ENCODE measurements at regions not wholly inside any gene's neighbourhood (a gene's known extent, or its start where the extent isn't known, plus 50 kb on each side); places are given as distances from the start of the nearest gene placed in this dataset.

DNA sequence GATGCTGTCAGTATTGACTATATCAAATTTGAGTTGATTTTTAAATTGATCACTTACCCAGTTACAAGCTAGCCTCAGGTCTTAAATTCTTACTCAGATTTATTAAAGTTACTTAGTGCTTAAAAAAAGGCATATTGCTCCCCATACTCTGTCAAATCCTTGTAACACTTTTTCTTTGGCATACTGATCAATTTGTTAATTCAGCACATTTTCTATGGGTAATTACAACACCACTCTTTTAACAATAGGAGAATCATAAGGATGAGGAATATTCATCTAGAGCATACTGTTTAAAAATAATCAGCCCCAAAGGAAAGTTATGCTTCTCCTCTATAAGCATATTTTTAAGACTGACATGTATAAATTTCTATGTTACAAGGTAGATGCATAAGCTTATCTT is 482.5 kb downstream of the PABPC4L start:
- Histone ChIP-seq H3K27ac (no peak overlapping the region), H3K36me3 (no peaks in the 10 kb centered on the region), H3K9me3 (no peaks in the 10 kb centered on the region), H3K4me3 (no peak overlapping the region), H3K27me3 (no peaks in the 10 kb centered on the region), H3K4me1 (no peaks in the 10 kb centered on the region)
- no peak for TF ChIP-seq POLR2AphosphoS5 (IDR thresholded peaks at IDR 0.05)
- no peak for TF ChIP-seq EP300 (IDR thresholded peaks at IDR 0.05)
- no peak for TF ChIP-seq POLR2A (IDR thresholded peaks at IDR 0.05)
- TF ChIP-seq, protein P1, sequence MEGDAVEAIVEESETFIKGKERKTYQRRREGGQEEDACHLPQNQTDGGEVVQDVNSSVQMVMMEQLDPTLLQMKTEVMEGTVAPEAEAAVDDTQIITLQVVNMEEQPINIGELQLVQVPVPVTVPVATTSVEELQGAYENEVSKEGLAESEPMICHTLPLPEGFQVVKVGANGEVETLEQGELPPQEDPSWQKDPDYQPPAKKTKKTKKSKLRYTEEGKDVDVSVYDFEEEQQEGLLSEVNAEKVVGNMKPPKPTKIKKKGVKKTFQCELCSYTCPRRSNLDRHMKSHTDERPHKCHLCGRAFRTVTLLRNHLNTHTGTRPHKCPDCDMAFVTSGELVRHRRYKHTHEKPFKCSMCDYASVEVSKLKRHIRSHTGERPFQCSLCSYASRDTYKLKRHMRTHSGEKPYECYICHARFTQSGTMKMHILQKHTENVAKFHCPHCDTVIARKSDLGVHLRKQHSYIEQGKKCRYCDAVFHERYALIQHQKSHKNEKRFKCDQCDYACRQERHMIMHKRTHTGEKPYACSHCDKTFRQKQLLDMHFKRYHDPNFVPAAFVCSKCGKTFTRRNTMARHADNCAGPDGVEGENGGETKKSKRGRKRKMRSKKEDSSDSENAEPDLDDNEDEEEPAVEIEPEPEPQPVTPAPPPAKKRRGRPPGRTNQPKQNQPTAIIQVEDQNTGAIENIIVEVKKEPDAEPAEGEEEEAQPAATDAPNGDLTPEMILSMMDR (IDR thresholded peaks at IDR 0.05): no peak
- no peak for DNase-seq
- intact Hi-C loops (cut with DNase I; ENCODE audit: low total_unique reads): no loop called here

DNA sequence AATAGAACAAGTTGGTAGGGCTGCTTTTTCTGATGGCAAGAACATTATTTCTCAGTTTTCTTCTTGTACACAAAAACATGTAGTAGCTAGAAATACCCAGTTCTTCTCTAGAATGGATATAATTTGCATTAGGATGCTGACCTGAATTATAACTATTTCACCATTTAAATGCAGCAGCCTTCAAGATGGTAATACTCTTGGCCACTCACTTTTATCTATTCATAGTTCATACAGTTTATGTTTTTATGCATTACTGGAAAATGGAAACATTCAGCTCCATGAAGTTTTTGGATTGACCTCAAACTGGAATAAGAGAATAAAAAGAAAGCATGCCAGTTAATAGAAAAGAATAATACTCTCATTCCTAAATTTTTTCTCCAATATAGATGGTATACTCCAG is 487.4 kb downstream of the PABPC4L start:
- H3K27me3 ChIP-seq: no peaks in the 10 kb centered on the region
- H3K27ac ChIP-seq: no peak overlapping the region
- intact Hi-C loops (cut with DNase I; ENCODE audit: low total_unique reads): no loop called here
- H3K4me1 ChIP-seq: no peaks in the 10 kb centered on the region
- peaks cover 0 to 6% (median 0%) of the 10 kb centered on the region in 4 donors for H3K9me3 ChIP-seq
- H3K36me3 ChIP-seq: no peaks in the 10 kb centered on the region
- H3K4me3 ChIP-seq: no peak overlapping the region
- DNase-seq: no peak
- TF ChIP-seq EP300 (IDR thresholded peaks at IDR 0.05) (no peak), POLR2AphosphoS5 (IDR thresholded peaks at IDR 0.05) (no peak), POLR2A (IDR thresholded peaks at IDR 0.05) (no peak)
- TF ChIP-seq, protein P1 (IDR thresholded peaks at IDR 0.05): no peak

DNA sequence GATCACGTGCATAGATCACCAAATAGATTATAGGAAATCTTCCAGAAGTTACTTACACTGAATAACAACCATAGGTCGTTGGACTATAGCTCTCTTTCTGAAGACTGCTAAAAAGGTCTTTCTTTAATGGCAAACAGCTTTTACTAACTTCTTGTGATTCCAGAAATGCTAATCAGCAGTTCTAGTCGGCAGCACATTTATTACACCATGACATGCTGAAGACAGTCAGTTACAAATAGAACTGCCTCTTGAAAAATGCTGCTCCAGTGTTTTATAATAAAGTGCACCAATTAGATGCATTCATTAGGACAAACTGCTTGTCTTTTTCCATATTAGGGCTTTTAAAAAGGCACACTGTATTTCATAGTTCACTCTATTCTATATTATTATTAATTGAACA is 488.2 kb downstream of the PABPC4L start:
- no peaks in the 10 kb centered on the region for H3K4me1 ChIP-seq
- no peaks in the 10 kb centered on the region for H3K27me3 ChIP-seq
- intact Hi-C loops (cut with DNase I; ENCODE audit: low total_unique reads): no loop called here
- 46 to 52% (median 50%) methylated on average over 3 of the region's 3 CpGs for whole genome bisulfite sequencing, 5 donors
- peaks cover 0 to 6% (median 0%) of the 10 kb centered on the region in 4 donors for H3K9me3 ChIP-seq
- TF ChIP-seq, protein P1 (IDR thresholded peaks at IDR 0.05): no peak
- TF ChIP-seq POLR2A (IDR thresholded peaks at IDR 0.05) (no peak), POLR2AphosphoS5 (IDR thresholded peaks at IDR 0.05) (no peak), EP300 (IDR thresholded peaks at IDR 0.05) (no peak)
- no peak overlapping the region for H3K4me3 ChIP-seq
- H3K27ac ChIP-seq: no peak overlapping the region
- DNase-seq: no peak
- no peaks in the 10 kb centered on the region for H3K36me3 ChIP-seq

DNA sequence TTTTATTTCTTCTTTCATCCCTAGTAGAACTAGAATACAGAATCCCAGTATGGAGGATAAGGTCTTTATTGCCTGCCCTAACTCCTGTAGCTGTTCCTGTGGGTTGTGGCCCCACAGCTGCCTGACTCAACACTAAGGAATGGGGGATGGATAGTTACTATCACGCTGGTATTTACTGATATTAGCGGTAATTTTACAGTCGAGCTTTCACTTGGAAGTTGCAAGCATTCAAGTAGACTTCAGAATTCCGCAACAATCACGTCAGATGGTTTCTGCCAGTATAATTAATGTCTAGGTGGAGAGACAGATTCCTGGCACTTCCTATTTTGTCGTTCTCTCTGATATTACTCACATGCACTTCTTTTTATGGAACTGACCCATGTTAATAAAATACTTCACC is 489.8 kb downstream of the PABPC4L start:
- Histone ChIP-seq H3K4me3 (no peak overlapping the region), H3K4me1 (no peaks in the 10 kb centered on the region), H3K27ac (no peak overlapping the region), H3K36me3 (no peaks in the 10 kb centered on the region), H3K27me3 (no peaks in the 10 kb centered on the region), H3K9me3 (peaks cover 0 to 9% (median 5%) of the 10 kb centered on the region in 4 donors)
- intact Hi-C loops (cut with DNase I; ENCODE audit: low total_unique reads): no loop called here
- TF ChIP-seq POLR2AphosphoS5 (IDR thresholded peaks at IDR 0.05): no peak
- TF ChIP-seq EP300 (IDR thresholded peaks at IDR 0.05): no peak
- TF ChIP-seq POLR2A (IDR thresholded peaks at IDR 0.05): no peak
- TF ChIP-seq, protein P1 (IDR thresholded peaks at IDR 0.05): no peak
- no peak for DNase-seq
- 80 to 87% (median 85%) methylated on average over 6 of the region's 6 CpGs for WGBS, 5 donors
